Esophagus squamous epithelium (tissue), 5 donors: ENCODE measurements at regions not wholly inside any gene's neighbourhood (a gene's known extent, or its start where the extent isn't known, plus 50 kb on each side); places are given as distances from the start of the nearest gene placed in this dataset.

Experiments
- DNase-seq: peaks from one replicate; lab custom pipeline; 2025; lab: John Stamatoyannopoulos, UW
- H3K27ac ChIP-seq, 4 donors: fragments of 200-600 bp; sonication (generic); one replicate each; pipeline ENCODE4 v1.5.1; 2016 to 2019; ENCODE audit warnings: mild to moderate bottlenecking in 1 of 4
- H3K27me3 ChIP-seq, 4 donors: fragments of 200-600 bp; sonication (generic); 1 replicate in 3 of 4; 2 replicates in 1 of 4; pipeline versions ENCODE4 v1.5.1 to v1.6.0; 2017 to 2021; ENCODE audit warnings: antibody characterized with exemption in 1 of 4
- H3K36me3 ChIP-seq, 3 donors: fragments of 200-600 bp; sonication (generic); one replicate each; pipeline ENCODE4 v1.5.1; 2016 to 2019
- H3K4me1 ChIP-seq, 3 donors: fragments of 200-600 bp; sonication (generic); one replicate each; pipeline ENCODE4 v1.5.1; 2017 to 2019
- H3K4me3 ChIP-seq, 4 donors: fragments of 200-600 bp; sonication (generic); 1 replicate in 3 of 4; 2 replicates in 1 of 4; pipeline ENCODE4 v1.5.1; 2016 to 2019; ENCODE audit warnings: mild to moderate bottlenecking in 2 of 4, moderate library complexity in 1 of 4
- H3K9me3 ChIP-seq, 3 donors: fragments of 200-600 bp; sonication (generic); one replicate each; pipeline ENCODE4 v1.5.1; 2016 to 2019
- CTCF ChIP-seq, 6 experiments: fragments of 450-650 bp in 4 of 6; fragments of 200-600 bp in 2 of 6; sonication (generic) in 2 of 6; IDR thresholded peaks; one replicate each; pipeline ENCODE4 v1.5.1; 2016 to 2019; ENCODE audit warnings: antibody characterized with exemption in 6 of 6, mild to moderate bottlenecking in 4 of 6, moderate library complexity in 4 of 6
- POLR2A ChIP-seq, 4 donors: fragments of 450-650 bp; IDR thresholded peaks; one replicate each; pipeline ENCODE4 v1.6.1; 2017; ENCODE audit warnings: antibody characterized with exemption in 4 of 4, mild to moderate bottlenecking in 4 of 4, moderate library complexity in 3 of 4
- WGBS, 2 donors: methylation state at CpG; one replicate each; pipeline ENCODE4 v1.1.5; 2018; 5-methylcytosine and 5-hydroxymethylcytosine counted together
- intact Hi-C: fragments of 100-400 bp; cut with DNase I; formaldehyde crosslinking; loops from one replicate; pipeline ENCODE4 v1.15.0; 2022
- donor health status: DM: yes; HTN: yes; CAD: no.

GRCh38 chr12:63238892-63239291, 87.9 kb upstream of the AVPR1A start:
- no peaks in the 10 kb centered on the region for H3K4me1 ChIP-seq
- peaks cover 0 to 9% (median 0%) of the 10 kb centered on the region in 3 donors for H3K9me3 ChIP-seq
- H3K27ac ChIP-seq: no peak overlapping the region
- TF ChIP-seq POLR2A (IDR thresholded peaks at IDR 0.05): no peak
- no peak for TF ChIP-seq CTCF (IDR thresholded peaks at IDR 0.05)
- H3K27me3 ChIP-seq: no peaks in the 10 kb centered on the region
- H3K36me3 ChIP-seq: no peaks in the 10 kb centered on the region
- no peak for DNase-seq
- H3K4me3 ChIP-seq: no peak overlapping the region
- intact Hi-C loops: no loop called here

- Histone ChIP-seq H3K4me3 (no peak overlapping the region), H3K9me3 (no peaks in the 10 kb centered on the region), H3K27me3 (no peaks in the 10 kb centered on the region), H3K27ac (no peak overlapping the region), H3K36me3 (no peaks in the 10 kb centered on the region), H3K4me1 (no peaks in the 10 kb centered on the region)
- WGBS, 2 donors: 62 to 69% methylated on average over 3 of the region's 3 CpGs
- TF ChIP-seq POLR2A (IDR thresholded peaks at IDR 0.05): no peak
- no peak for TF ChIP-seq CTCF (IDR thresholded peaks at IDR 0.05)
- DNase-seq: no peak
- intact Hi-C loops: no loop called here
Measured at GRCh38 chr12:63232896-63233295, 81.9 kb upstream of the AVPR1A start.

- intact Hi-C loops: no loop called here
- Histone ChIP-seq H3K27ac (no peak overlapping the region), H3K4me1 (no peaks in the 10 kb centered on the region), H3K36me3 (no peaks in the 10 kb centered on the region), H3K9me3 (no peaks in the 10 kb centered on the region), H3K27me3 (no peaks in the 10 kb centered on the region), H3K4me3 (no peak overlapping the region)
- no peak for DNase-seq
- 32 to 43% methylated on average over 3 of the region's 3 CpGs for WGBS, 2 donors
- no peak for TF ChIP-seq CTCF (IDR thresholded peaks at IDR 0.05)
- TF ChIP-seq POLR2A (IDR thresholded peaks at IDR 0.05): no peak
Measured at GRCh38 chr12:63228853-63229252, 77.9 kb upstream of the AVPR1A start.

GRCh38 chr12:63226792-63227463, 75.9 kb upstream of the AVPR1A start:
- Histone ChIP-seq H3K27me3 (no peaks in the 10 kb centered on the region), H3K4me1 (no peaks in the 10 kb centered on the region), H3K4me3 (no peak overlapping the region), H3K9me3 (no peaks in the 10 kb centered on the region), H3K36me3 (no peaks in the 10 kb centered on the region), H3K27ac (no peak overlapping the region)
- TF ChIP-seq CTCF (IDR thresholded peaks at IDR 0.05) (no peak), POLR2A (IDR thresholded peaks at IDR 0.05) (no peak)
- no peak for DNase-seq
- intact Hi-C loops: no loop called here
- 52 to 75% methylated on average over 2 of the region's 2 CpGs for WGBS, 2 donors

GRCh38 chr12:63224396-63224795, 73.4 kb upstream of the AVPR1A start:
- no peaks in the 10 kb centered on the region for H3K36me3 ChIP-seq
- H3K4me1 ChIP-seq: no peaks in the 10 kb centered on the region
- TF ChIP-seq POLR2A (IDR thresholded peaks at IDR 0.05) (no peak), CTCF (IDR thresholded peaks at IDR 0.05) (no peak)
- 35 to 54% methylated on average over 1 of the region's 1 CpG for WGBS, 2 donors
- no peak overlapping the region for H3K27ac ChIP-seq
- intact Hi-C loops: no loop called here
- H3K4me3 ChIP-seq: no peak overlapping the region
- no peaks in the 10 kb centered on the region for H3K9me3 ChIP-seq
- no peaks in the 10 kb centered on the region for H3K27me3 ChIP-seq
- no peak for DNase-seq
